ENCODE measurements at regions not wholly inside any gene's neighbourhood (a gene's known extent, or its start where the extent isn't known, plus 50 kb on each side); places are given as distances from the start of the nearest gene placed in this dataset.

DNA sequence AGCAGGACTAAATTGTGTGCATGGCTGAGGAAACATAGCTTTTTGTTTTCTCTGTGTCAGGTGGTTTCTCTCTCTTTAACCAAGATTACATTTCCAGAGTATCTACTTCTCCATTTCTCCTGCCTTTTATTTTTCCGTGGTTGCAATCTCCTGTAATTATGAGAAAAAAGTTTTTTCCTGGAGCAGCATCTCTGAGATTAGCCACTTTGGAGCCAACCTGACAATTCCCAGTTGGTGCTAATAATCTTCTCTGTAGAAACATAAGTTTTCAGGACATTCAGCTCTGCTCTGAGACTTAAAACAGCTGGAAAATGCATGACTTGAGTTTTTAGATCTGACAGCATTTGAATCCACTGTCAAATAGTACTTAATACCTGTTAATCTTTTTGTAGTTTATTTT, 67.1 kb upstream of the GAS1 start:
- no peak for TF ChIP-seq EZH2 (IDR thresholded peaks at IDR 0.05; ENCODE audit: low read depth)
- TF ChIP-seq, protein P1, sequence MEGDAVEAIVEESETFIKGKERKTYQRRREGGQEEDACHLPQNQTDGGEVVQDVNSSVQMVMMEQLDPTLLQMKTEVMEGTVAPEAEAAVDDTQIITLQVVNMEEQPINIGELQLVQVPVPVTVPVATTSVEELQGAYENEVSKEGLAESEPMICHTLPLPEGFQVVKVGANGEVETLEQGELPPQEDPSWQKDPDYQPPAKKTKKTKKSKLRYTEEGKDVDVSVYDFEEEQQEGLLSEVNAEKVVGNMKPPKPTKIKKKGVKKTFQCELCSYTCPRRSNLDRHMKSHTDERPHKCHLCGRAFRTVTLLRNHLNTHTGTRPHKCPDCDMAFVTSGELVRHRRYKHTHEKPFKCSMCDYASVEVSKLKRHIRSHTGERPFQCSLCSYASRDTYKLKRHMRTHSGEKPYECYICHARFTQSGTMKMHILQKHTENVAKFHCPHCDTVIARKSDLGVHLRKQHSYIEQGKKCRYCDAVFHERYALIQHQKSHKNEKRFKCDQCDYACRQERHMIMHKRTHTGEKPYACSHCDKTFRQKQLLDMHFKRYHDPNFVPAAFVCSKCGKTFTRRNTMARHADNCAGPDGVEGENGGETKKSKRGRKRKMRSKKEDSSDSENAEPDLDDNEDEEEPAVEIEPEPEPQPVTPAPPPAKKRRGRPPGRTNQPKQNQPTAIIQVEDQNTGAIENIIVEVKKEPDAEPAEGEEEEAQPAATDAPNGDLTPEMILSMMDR (conservative IDR thresholded peaks at IDR 0.05), result no peak
